ENCODE measurements at regions not wholly inside any gene's neighbourhood (a gene's known extent, or its start where the extent isn't known, plus 50 kb on each side); places are given as distances from the start of the nearest gene placed in this dataset.

DNA sequence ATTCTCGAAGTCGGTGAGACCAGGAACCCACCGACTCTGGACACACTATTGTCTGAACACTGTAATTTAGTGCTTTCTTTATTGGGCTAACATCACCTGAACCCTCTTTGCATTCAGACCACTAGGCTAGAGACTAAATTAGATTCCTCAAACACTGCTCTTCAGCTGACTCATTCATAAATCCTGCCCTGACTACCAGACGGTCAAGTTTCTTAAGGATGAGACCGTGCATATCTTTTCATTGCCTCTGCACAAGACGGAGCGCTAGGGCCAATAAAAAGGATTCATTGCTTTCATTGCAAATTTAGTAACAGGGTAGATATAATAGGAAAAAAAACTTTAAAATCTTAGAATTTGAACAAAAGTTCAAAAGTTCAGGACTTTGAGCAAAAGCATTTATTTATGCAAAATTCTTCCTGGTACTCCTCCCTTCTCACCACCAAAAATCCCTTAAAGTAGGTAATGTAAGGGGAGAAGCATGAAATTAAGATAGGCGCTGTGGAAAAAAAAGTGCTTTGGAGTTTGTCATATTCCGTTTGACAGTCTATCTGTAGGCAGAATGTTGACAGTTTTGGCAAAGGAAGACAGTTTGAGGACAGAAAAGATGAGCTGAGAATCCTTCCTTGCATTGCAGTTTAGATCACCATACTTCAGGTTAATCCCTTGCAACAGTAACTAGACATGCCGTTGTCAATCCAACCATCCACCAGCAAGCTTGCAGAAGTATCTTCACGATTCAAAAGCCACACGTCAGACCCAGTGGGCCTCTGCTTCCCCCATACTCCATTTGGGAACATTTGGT, 328.6 kb upstream of the JARID2 start:
- Histone ChIP-seq H3K9ac (ENCODE audit: insufficient read depth, low read depth, low read length) (no peak overlapping the region), H3K36me3 (replicated peaks in 1 of 2; ENCODE audit: control insufficient read depth in 1 of 2, insufficient read depth in 2 of 2, low read length in 2 of 2) (no peaks in the 10 kb centered on the region), H3K27ac (ENCODE audit: extremely low read length, insufficient read depth, low read length) (no peak overlapping the region), H3K4me1 (ENCODE audit: insufficient read depth, low read length) (no peaks in the 10 kb centered on the region), H4K20me1 (ENCODE audit: insufficient read depth, low read length) (no peaks in the 10 kb centered on the region), H3K27me3 (ENCODE audit: control insufficient read depth in 1 of 2, insufficient read depth in 2 of 2, low read length in 2 of 2) (peaks cover 0 to 12% of the 10 kb centered on the region in 2 experiments; a peak in 2 of 5 replicates), H3K4me2 (ENCODE audit: low read depth, low read length) (no peak overlapping the region), H3K79me2 (ENCODE audit: insufficient read depth, low read length) (no peaks in the 10 kb centered on the region), H2AFZ (ENCODE audit: low read length) (no peak overlapping the region), H3K4me3 (replicated peaks in 1 of 3; ENCODE audit: insufficient read depth in 1 of 3, low read depth in 2 of 3, low read length in 3 of 3) (no peak overlapping the region), H3K9me3 (ENCODE audit: low read length) (no peaks in the 10 kb centered on the region)
- FAIRE-seq, result no peak
- TF ChIP-seq ZSCAN29 (CRISPR knock-in tag; conservative IDR thresholded peaks at IDR 0.05) (no peak), TCF7L2 (IDR thresholded peaks at IDR 0.05; ENCODE audit: low read depth, low read length) (no peak)
- TF ChIP-seq, protein P1, sequence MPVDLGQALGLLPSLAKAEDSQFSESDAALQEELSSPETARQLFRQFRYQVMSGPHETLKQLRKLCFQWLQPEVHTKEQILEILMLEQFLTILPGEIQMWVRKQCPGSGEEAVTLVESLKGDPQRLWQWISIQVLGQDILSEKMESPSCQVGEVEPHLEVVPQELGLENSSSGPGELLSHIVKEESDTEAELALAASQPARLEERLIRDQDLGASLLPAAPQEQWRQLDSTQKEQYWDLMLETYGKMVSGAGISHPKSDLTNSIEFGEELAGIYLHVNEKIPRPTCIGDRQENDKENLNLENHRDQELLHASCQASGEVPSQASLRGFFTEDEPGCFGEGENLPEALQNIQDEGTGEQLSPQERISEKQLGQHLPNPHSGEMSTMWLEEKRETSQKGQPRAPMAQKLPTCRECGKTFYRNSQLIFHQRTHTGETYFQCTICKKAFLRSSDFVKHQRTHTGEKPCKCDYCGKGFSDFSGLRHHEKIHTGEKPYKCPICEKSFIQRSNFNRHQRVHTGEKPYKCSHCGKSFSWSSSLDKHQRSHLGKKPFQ (CRISPR knock-in tag; IDR thresholded peaks at IDR 0.05; ENCODE audit: insufficient replicate concordance), result no peak
- TF ChIP-seq, protein P2, sequence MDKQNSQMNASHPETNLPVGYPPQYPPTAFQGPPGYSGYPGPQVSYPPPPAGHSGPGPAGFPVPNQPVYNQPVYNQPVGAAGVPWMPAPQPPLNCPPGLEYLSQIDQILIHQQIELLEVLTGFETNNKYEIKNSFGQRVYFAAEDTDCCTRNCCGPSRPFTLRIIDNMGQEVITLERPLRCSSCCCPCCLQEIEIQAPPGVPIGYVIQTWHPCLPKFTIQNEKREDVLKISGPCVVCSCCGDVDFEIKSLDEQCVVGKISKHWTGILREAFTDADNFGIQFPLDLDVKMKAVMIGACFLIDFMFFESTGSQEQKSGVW (CRISPR knock-in tag; IDR thresholded peaks at IDR 0.05; ENCODE audit: borderline replicate concordance), result no peak
- TF ChIP-seq, protein P3, sequence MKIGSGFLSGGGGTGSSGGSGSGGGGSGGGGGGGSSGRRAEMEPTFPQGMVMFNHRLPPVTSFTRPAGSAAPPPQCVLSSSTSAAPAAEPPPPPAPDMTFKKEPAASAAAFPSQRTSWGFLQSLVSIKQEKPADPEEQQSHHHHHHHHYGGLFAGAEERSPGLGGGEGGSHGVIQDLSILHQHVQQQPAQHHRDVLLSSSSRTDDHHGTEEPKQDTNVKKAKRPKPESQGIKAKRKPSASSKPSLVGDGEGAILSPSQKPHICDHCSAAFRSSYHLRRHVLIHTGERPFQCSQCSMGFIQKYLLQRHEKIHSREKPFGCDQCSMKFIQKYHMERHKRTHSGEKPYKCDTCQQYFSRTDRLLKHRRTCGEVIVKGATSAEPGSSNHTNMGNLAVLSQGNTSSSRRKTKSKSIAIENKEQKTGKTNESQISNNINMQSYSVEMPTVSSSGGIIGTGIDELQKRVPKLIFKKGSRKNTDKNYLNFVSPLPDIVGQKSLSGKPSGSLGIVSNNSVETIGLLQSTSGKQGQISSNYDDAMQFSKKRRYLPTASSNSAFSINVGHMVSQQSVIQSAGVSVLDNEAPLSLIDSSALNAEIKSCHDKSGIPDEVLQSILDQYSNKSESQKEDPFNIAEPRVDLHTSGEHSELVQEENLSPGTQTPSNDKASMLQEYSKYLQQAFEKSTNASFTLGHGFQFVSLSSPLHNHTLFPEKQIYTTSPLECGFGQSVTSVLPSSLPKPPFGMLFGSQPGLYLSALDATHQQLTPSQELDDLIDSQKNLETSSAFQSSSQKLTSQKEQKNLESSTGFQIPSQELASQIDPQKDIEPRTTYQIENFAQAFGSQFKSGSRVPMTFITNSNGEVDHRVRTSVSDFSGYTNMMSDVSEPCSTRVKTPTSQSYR (CRISPR knock-in tag; IDR thresholded peaks at IDR 0.05; ENCODE audit: borderline replicate concordance), result no peak
- TF ChIP-seq, protein P4, sequence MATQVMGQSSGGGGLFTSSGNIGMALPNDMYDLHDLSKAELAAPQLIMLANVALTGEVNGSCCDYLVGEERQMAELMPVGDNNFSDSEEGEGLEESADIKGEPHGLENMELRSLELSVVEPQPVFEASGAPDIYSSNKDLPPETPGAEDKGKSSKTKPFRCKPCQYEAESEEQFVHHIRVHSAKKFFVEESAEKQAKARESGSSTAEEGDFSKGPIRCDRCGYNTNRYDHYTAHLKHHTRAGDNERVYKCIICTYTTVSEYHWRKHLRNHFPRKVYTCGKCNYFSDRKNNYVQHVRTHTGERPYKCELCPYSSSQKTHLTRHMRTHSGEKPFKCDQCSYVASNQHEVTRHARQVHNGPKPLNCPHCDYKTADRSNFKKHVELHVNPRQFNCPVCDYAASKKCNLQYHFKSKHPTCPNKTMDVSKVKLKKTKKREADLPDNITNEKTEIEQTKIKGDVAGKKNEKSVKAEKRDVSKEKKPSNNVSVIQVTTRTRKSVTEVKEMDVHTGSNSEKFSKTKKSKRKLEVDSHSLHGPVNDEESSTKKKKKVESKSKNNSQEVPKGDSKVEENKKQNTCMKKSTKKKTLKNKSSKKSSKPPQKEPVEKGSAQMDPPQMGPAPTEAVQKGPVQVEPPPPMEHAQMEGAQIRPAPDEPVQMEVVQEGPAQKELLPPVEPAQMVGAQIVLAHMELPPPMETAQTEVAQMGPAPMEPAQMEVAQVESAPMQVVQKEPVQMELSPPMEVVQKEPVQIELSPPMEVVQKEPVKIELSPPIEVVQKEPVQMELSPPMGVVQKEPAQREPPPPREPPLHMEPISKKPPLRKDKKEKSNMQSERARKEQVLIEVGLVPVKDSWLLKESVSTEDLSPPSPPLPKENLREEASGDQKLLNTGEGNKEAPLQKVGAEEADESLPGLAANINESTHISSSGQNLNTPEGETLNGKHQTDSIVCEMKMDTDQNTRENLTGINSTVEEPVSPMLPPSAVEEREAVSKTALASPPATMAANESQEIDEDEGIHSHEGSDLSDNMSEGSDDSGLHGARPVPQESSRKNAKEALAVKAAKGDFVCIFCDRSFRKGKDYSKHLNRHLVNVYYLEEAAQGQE (IDR thresholded peaks at IDR 0.05; ENCODE audit: borderline replicate concordance in 1 of 2, low read depth in 1 of 2, low read length in 2 of 2), result no peak
- no peak for DNase-seq (ENCODE audit: low spot score)
- ATAC-seq, result no peak
- ChIA-PET CTCF (ENCODE audit: low intra/inter-chr PET ratio, low total read pairs) (no interaction called here), POLR2A (no interaction called here)
- in situ Hi-C loops (cut with HindIII; ENCODE audit: extremely low pct_ligation_motif_present, low pct_unique_long_range_greater_than_20kb) (no loop called here), intact Hi-C loops (cut with micrococcal nuclease; ENCODE audit: unreplicated experiment) (no loop called here)
- 54% methylated on average over 12 of the region's 12 CpGs for WGBS (ENCODE audit: low lambda C conversion rate)
- BruUV-seq (replicated peaks), result no TSS peak

Data from HepG2 (cell line).